LoVo (cell line): ENCODE measurements at regions not wholly inside any gene's neighbourhood (a gene's known extent, or its start where the extent isn't known, plus 50 kb on each side); places are given as distances from the start of the nearest gene placed in this dataset.

ENCODE experiments used
- DNase-seq: peaks from one replicate; pipeline ENCODE4 v3.0.0-alpha.2; 2016; ENCODE audit warnings: low spot score

- DNase-seq = no peak
Measured at GRCh38 chr4:65747386-65747785, 77.1 kb upstream of the EPHA5 start.

GRCh38 chr4:65738134-65738533 is 67.8 kb upstream of the EPHA5 start:
- DNase-seq = no peak

GRCh38 chr4:65737672-65738071 is 67.4 kb upstream of the EPHA5 start:
- no peak for DNase-seq

- no peak for DNase-seq
Measured at GRCh38 chr4:65724973-65725372, 54.7 kb upstream of the EPHA5 start.
